Colonic mucosa (tissue), 4 donors: ENCODE measurements at regions not wholly inside any gene's neighbourhood (a gene's known extent, or its start where the extent isn't known, plus 50 kb on each side); places are given as distances from the start of the nearest gene placed in this dataset.

Source experiments
- DNase-seq: peaks from one replicate; pipeline ENCODE4 v3.0.0-alpha.2; 2020
- H3K27ac ChIP-seq: fragments of 200-600 bp; one replicate; pipeline ENCODE4 v1.8.0; 2021
- H3K27me3 ChIP-seq: fragments of 200-600 bp; one replicate; pipeline ENCODE4 v1.8.0; 2021
- H3K36me3 ChIP-seq: fragments of 200-600 bp; one replicate; pipeline ENCODE4 v1.8.0; 2021
- H3K4me1 ChIP-seq: fragments of 200-600 bp; one replicate; pipeline ENCODE4 v1.8.0; 2021; ENCODE audit warnings: mild to moderate bottlenecking
- H3K4me3 ChIP-seq: fragments of 200-600 bp; one replicate; pipeline ENCODE4 v1.8.0; 2021
- H3K9ac ChIP-seq, 2 donors: one replicate each; pipeline ENCODE4 v1.7.0; 2013; ENCODE audit warnings: control low read depth in 2 of 2, low read depth in 2 of 2, low read length in 2 of 2
- H3K9me3 ChIP-seq: fragments of 200-600 bp; one replicate; pipeline ENCODE4 v1.8.0; 2021
- intact Hi-C: fragments of 100-400 bp; cut with DNase I; formaldehyde crosslinking; loops from one replicate; pipeline ENCODE4 v1.14.1; 2022
- TF ChIP-seq, protein P1 (sequence below): fragments of 200-600 bp; IDR thresholded peaks from one replicate; pipeline ENCODE4 v1.8.0; 2022; ENCODE audit warnings: antibody characterized with exemption, mild to moderate bottlenecking
- donor health status: healthy.
- donor health status: DM: no; HTN: no; CAD: no.
- donor health status: DM: no; HTN: no; CAD: no.

DNA sequence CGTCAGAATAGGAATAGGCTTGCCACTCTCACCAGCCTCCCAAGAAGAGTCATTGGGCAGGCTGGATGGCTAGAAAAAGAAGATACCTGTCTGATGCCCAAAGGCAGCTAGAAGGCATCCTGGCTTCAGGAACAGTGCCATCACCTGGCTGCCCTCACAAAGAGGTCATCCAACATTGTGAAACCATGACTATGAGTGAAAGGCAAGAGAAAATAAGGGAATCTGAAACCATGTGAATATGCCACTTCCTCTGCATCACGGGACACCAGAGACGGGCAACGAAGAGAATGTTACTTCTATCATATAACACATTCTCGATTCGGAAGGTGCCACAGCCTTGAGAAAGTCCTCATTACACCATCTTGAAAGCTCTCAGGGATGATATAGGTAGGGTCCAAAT, 182.0 kb downstream of the DAD1 start:
- Histone ChIP-seq H3K27ac (no peak overlapping the region), H3K9me3 (no peaks in the 10 kb centered on the region), H3K36me3 (no peaks in the 10 kb centered on the region), H3K4me1 (no peaks in the 10 kb centered on the region), H3K27me3 (no peaks in the 10 kb centered on the region), H3K9ac (no peak overlapping the region), H3K4me3 (no peak overlapping the region)
- intact Hi-C loops, result no loop called here
- TF ChIP-seq, protein P1, sequence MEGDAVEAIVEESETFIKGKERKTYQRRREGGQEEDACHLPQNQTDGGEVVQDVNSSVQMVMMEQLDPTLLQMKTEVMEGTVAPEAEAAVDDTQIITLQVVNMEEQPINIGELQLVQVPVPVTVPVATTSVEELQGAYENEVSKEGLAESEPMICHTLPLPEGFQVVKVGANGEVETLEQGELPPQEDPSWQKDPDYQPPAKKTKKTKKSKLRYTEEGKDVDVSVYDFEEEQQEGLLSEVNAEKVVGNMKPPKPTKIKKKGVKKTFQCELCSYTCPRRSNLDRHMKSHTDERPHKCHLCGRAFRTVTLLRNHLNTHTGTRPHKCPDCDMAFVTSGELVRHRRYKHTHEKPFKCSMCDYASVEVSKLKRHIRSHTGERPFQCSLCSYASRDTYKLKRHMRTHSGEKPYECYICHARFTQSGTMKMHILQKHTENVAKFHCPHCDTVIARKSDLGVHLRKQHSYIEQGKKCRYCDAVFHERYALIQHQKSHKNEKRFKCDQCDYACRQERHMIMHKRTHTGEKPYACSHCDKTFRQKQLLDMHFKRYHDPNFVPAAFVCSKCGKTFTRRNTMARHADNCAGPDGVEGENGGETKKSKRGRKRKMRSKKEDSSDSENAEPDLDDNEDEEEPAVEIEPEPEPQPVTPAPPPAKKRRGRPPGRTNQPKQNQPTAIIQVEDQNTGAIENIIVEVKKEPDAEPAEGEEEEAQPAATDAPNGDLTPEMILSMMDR, result no peak
- no peak for DNase-seq

DNA sequence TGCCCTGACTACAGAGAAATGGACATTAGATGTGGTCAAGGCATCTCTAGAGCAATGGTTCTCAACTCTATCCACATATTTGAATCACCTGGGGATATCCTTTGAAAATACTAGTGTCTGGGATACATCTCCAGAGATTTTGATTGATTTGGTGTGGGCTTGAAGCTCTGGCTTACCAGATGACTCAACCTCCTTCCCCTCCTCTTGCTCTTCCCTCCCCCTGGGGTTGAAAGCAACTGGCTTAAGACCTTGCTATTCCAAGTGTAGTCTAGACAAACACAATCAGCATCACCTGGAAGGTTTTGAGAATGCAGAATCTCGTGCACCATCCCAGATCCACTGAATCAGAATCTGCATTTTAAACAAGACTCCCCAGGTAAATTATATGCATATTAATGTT, 183.8 kb downstream of the DAD1 start:
- TF ChIP-seq, protein P1, result no peak
- Histone ChIP-seq H3K9me3 (no peaks in the 10 kb centered on the region), H3K4me3 (no peak overlapping the region), H3K27me3 (no peaks in the 10 kb centered on the region), H3K9ac (no peak overlapping the region), H3K4me1 (no peaks in the 10 kb centered on the region), H3K27ac (no peak overlapping the region), H3K36me3 (no peaks in the 10 kb centered on the region)
- DNase-seq, result no peak
- intact Hi-C loops, result no loop called here

DNA sequence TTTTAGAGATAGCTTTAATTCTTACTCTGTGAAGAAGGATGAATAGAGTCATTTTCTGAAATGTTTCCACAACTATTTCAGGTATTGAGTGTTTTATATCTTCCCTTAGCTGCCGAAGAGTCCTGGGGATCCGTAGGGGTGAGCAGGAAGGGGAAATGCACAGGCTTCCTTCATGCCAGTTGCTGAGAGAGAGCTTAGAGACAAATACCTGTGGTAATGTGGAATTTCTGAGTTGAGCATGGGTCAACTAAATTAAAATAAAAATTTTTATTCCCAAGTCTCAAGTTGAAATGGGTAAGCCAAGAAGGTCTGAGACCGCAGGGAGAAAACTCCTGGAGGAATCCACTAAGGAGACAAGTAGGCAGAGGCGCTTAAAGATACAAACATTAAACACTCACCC, 185.7 kb downstream of the DAD1 start:
- no peak overlapping the region for H3K4me3 ChIP-seq
- H3K36me3 ChIP-seq, result no peaks in the 10 kb centered on the region
- intact Hi-C loops, result no loop called here
- H3K9ac ChIP-seq, result no peak overlapping the region
- TF ChIP-seq, protein P1, result no peak
- H3K4me1 ChIP-seq, result no peaks in the 10 kb centered on the region
- H3K27ac ChIP-seq, result no peak overlapping the region
- H3K27me3 ChIP-seq, result no peaks in the 10 kb centered on the region
- H3K9me3 ChIP-seq, result no peaks in the 10 kb centered on the region
- no peak for DNase-seq

DNA sequence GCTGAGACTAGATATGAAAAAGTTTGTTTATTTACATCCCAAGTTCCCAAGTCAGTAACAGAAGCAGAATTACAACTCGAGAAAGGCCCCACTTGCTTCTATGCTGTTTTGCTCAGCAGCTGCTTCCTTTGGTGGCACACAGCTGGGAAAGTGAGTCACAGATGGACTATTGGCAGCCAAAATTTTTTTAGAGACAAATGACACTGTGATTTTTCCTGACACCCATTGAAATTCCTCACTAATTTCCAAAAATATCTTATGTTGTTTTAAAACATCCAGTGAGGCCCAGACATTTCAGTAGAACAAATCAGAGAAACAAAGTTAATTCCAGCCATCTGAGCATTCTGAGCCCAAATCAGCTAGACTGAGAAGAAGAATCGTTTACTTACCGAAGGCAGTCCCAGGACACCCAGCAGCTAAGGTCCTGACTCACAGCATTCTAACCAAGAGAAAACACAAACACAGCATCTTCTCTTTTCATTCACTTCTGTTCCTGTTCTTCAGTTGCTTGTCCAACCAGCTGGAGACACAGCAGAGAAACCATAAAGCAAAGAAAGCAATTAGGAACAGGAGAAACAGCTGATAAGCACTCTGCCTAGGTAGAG, 188.3 kb downstream of the DAD1 start:
- intact Hi-C loops, result no loop called here

DNA sequence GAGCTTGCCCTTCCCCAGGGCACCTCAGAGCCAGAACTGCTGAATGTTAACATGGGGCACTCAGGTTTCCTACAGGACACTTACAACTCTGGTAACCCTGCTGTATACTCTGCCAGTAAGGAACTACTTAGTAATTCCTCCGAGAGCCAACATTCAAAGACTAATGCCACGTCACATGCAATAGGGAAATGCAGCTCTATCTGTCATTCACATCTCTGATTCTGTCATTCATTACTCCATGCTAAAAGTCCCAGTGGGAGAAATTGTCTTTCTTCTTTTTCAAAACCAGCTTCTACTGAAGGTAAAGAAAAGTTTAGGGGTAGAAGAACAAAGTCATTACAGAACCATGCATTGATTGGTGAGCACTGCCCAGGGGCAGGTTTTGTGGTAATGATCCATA, 189.2 kb downstream of the DAD1 start:
- TF ChIP-seq, protein P1, result no peak
- H3K9me3 ChIP-seq, result no peaks in the 10 kb centered on the region
- H3K4me3 ChIP-seq, result no peak overlapping the region
- H3K27me3 ChIP-seq, result no peaks in the 10 kb centered on the region
- H3K27ac ChIP-seq, result no peak overlapping the region
- no peaks in the 10 kb centered on the region for H3K4me1 ChIP-seq
- H3K36me3 ChIP-seq, result no peaks in the 10 kb centered on the region
- no peak overlapping the region for H3K9ac ChIP-seq
- DNase-seq, result no peak
- intact Hi-C loops, result no loop called here

More for the DNA sequence above, 188.3 kb downstream of the DAD1 start:
- TF ChIP-seq, protein P1, result no peak
- no peaks in the 10 kb centered on the region for H3K36me3 ChIP-seq
- no peaks in the 10 kb centered on the region for H3K4me1 ChIP-seq
- no peak for DNase-seq
- no peaks in the 10 kb centered on the region for H3K27me3 ChIP-seq
- H3K4me3 ChIP-seq, result no peak overlapping the region
- no peak overlapping the region for H3K27ac ChIP-seq
- no peaks in the 10 kb centered on the region for H3K9me3 ChIP-seq
- no peak overlapping the region for H3K9ac ChIP-seq
